ENCODE measurements at regions not wholly inside any gene's neighbourhood (a gene's known extent, or its start where the extent isn't known, plus 50 kb on each side); places are given as distances from the start of the nearest gene placed in this dataset.

- Histone ChIP-seq H3K27ac (ENCODE audit: low read length) (no peak overlapping the region), H3K27me3 (ENCODE audit: insufficient read depth, low read depth, low read length) (no peaks in the 10 kb centered on the region), H3K4me2 (ENCODE audit: low read length) (no peak overlapping the region), H3K36me3 (ENCODE audit: insufficient read depth, low read length) (no peaks in the 10 kb centered on the region), H3F3A (ENCODE audit: insufficient read depth, low read length, poor library complexity, severe bottlenecking) (no peaks in the 10 kb centered on the region), H3K4me3 (ENCODE audit: low read length) (no peak overlapping the region), H4K20me1 (ENCODE audit: insufficient read depth) (no peaks in the 10 kb centered on the region), H2AFZ (ENCODE audit: low read depth, low read length) (no peak overlapping the region), H3K79me2 (replicated peaks; ENCODE audit: insufficient read depth, low read length) (no peaks in the 10 kb centered on the region), H3K9me2 (ENCODE audit: insufficient read depth, low read length) (no peaks in the 10 kb centered on the region), H3K9ac (ENCODE audit: low read length) (no peak overlapping the region), H3K9me3 (ENCODE audit: low read length) (no peaks in the 10 kb centered on the region)
- no peak for TF ChIP-seq TAF1 (IDR thresholded peaks at IDR 0.05; ENCODE audit: low read depth)
- no peak for TF ChIP-seq REST (IDR thresholded peaks at IDR 0.05; ENCODE audit: borderline replicate concordance)
- TF ChIP-seq EP300 (conservative IDR thresholded peaks at IDR 0.05; ENCODE audit: poor library complexity, severe bottlenecking), result no peak
- no peak for TF ChIP-seq MXI1 (conservative IDR thresholded peaks at IDR 0.05; ENCODE audit: poor library complexity, severe bottlenecking)
- no peak for TF ChIP-seq SMC3 (conservative IDR thresholded peaks at IDR 0.05; ENCODE audit: poor library complexity)
- TF ChIP-seq CTCF (IDR thresholded peaks at IDR 0.05; ENCODE audit: poor library complexity, severe bottlenecking), result no peak
- no peak for TF ChIP-seq EZH2 (IDR thresholded peaks at IDR 0.05; ENCODE audit: borderline replicate concordance, insufficient read depth, low read length, poor library complexity, severe bottlenecking)
- no peak for TF ChIP-seq RAD21 (conservative IDR thresholded peaks at IDR 0.05)
- TF ChIP-seq POLR2AphosphoS5 (IDR thresholded peaks at IDR 0.05), result no peak
Observed at GRCh38 chr6:93013054-93013453, 406.3 kb downstream of the EPHA7 start.

- Histone ChIP-seq H3K9ac (ENCODE audit: low read length) (no peak overlapping the region), H3F3A (ENCODE audit: insufficient read depth, low read length, poor library complexity, severe bottlenecking) (no peaks in the 10 kb centered on the region), H3K4me2 (ENCODE audit: low read length) (no peak overlapping the region), H3K9me3 (ENCODE audit: low read length) (no peaks in the 10 kb centered on the region), H2AFZ (ENCODE audit: low read depth, low read length) (no peak overlapping the region), H3K4me3 (ENCODE audit: low read length) (no peak overlapping the region), H3K9me2 (ENCODE audit: insufficient read depth, low read length) (no peaks in the 10 kb centered on the region), H4K20me1 (ENCODE audit: insufficient read depth) (no peaks in the 10 kb centered on the region), H3K27ac (ENCODE audit: low read length) (no peak overlapping the region), H3K79me2 (replicated peaks; ENCODE audit: insufficient read depth, low read length) (no peaks in the 10 kb centered on the region), H3K27me3 (ENCODE audit: insufficient read depth, low read depth, low read length) (no peaks in the 10 kb centered on the region), H3K36me3 (ENCODE audit: insufficient read depth, low read length) (no peaks in the 10 kb centered on the region)
- no peak for TF ChIP-seq MXI1 (conservative IDR thresholded peaks at IDR 0.05; ENCODE audit: poor library complexity, severe bottlenecking)
- no peak for TF ChIP-seq EP300 (conservative IDR thresholded peaks at IDR 0.05; ENCODE audit: poor library complexity, severe bottlenecking)
- no peak for TF ChIP-seq TAF1 (IDR thresholded peaks at IDR 0.05; ENCODE audit: low read depth)
- no peak for TF ChIP-seq RAD21 (conservative IDR thresholded peaks at IDR 0.05)
- TF ChIP-seq CTCF (IDR thresholded peaks at IDR 0.05; ENCODE audit: poor library complexity, severe bottlenecking), result no peak
- no peak for TF ChIP-seq POLR2AphosphoS5 (IDR thresholded peaks at IDR 0.05)
- no peak for TF ChIP-seq SMC3 (conservative IDR thresholded peaks at IDR 0.05; ENCODE audit: poor library complexity)
- TF ChIP-seq EZH2 (IDR thresholded peaks at IDR 0.05; ENCODE audit: borderline replicate concordance, insufficient read depth, low read length, poor library complexity, severe bottlenecking), result no peak
- no peak for TF ChIP-seq REST (IDR thresholded peaks at IDR 0.05; ENCODE audit: borderline replicate concordance)
Observed at GRCh38 chr6:93008375-93008774, 411.0 kb downstream of the EPHA7 start.
